Fibroblast of the aortic adventitia (primary cell): ENCODE measurements at regions not wholly inside any gene's neighbourhood (a gene's known extent, or its start where the extent isn't known, plus 50 kb on each side); places are given as distances from the start of the nearest gene placed in this dataset.

ENCODE experiments used
- DNase-seq: peaks from one replicate; pipeline ENCODE4 v3.0.0-alpha.2; 2010; ENCODE audit warnings: low read depth
- H3K4me3 ChIP-seq: 2 replicates; pipeline ENCODE4 v1.5.1; 2011; ENCODE audit warnings: low read depth, mild to moderate bottlenecking, control low read depth, low read length, moderate library complexity
- CTCF ChIP-seq: IDR thresholded peaks from 2 replicates; pipeline ENCODE4 v1.5.1; 2011; ENCODE audit warnings: mild to moderate bottlenecking, low read length, control low read depth, inconsistent platforms; ENCODE audit not compliant: insufficient read depth

- no peak overlapping the region for H3K4me3 ChIP-seq
- TF ChIP-seq CTCF = no peak
- DNase-seq = no peak
These were observed 639.6 kb downstream of the IRS1 start for GRCh38 chr2:226159875-226160479.

- no peak for DNase-seq
- H3K4me3 ChIP-seq = no peak overlapping the region
- no peak for TF ChIP-seq CTCF
These were observed 640.7 kb downstream of the IRS1 start for GRCh38 chr2:226158940-226159339.

GRCh38 chr2:226158229-226158628, 641.4 kb downstream of the IRS1 start:
- DNase-seq = no peak
- TF ChIP-seq CTCF = no peak
- H3K4me3 ChIP-seq = no peak overlapping the region

- DNase-seq = no peak
- no peak overlapping the region for H3K4me3 ChIP-seq
- TF ChIP-seq CTCF = no peak
These were observed 644.3 kb downstream of the IRS1 start for GRCh38 chr2:226155093-226155875.

- TF ChIP-seq CTCF = no peak
- no peak overlapping the region for H3K4me3 ChIP-seq
- DNase-seq = no peak
These were observed 645.0 kb downstream of the IRS1 start for GRCh38 chr2:226154610-226155009.

- no peak overlapping the region for H3K4me3 ChIP-seq
- no peak for DNase-seq
- no peak for TF ChIP-seq CTCF
These were observed 646.1 kb downstream of the IRS1 start for GRCh38 chr2:226153553-226153952.
